ENCODE measurements at regions not wholly inside any gene's neighbourhood (a gene's known extent, or its start where the extent isn't known, plus 50 kb on each side); places are given as distances from the start of the nearest gene placed in this dataset.

GRCh38 chr5:124924729-124925128 lies 178.3 kb upstream of the ZNF608 start:
- no peak for DNase-seq (ENCODE audit: low spot score)

- no peak for DNase-seq (ENCODE audit: low spot score)
These were observed 181.3 kb upstream of the ZNF608 start for GRCh38 chr5:124927735-124928134.

- no peak for DNase-seq (ENCODE audit: low spot score)
These were observed 182.6 kb upstream of the ZNF608 start for GRCh38 chr5:124929000-124929399.

- no peak for DNase-seq (ENCODE audit: low spot score)
These were observed 186.6 kb upstream of the ZNF608 start for GRCh38 chr5:124932791-124933600.

- no peak for DNase-seq (ENCODE audit: low spot score)
These were observed 188.6 kb upstream of the ZNF608 start for GRCh38 chr5:124935065-124935464.

GRCh38 chr5:124936626-124936933 lies 190.1 kb upstream of the ZNF608 start:
- DNase-seq (ENCODE audit: low spot score), result no peak

GRCh38 chr5:124941051-124942049 lies 194.9 kb upstream of the ZNF608 start:
- no peak for DNase-seq (ENCODE audit: low spot score)

GRCh38 chr5:124948062-124948753 lies 201.8 kb upstream of the ZNF608 start:
- DNase-seq (ENCODE audit: low spot score), result no peak

GRCh38 chr5:124948754-124949275 lies 202.4 kb upstream of the ZNF608 start:
- DNase-seq (ENCODE audit: low spot score), result no peak

GRCh38 chr5:124949862-124950261 lies 203.4 kb upstream of the ZNF608 start:
- no peak for DNase-seq (ENCODE audit: low spot score)

GRCh38 chr5:124951105-124951504 lies 204.7 kb upstream of the ZNF608 start:
- no peak for DNase-seq (ENCODE audit: low spot score)

GRCh38 chr5:124951661-124952060 lies 205.2 kb upstream of the ZNF608 start:
- DNase-seq (ENCODE audit: low spot score), result no peak

GRCh38 chr5:124952079-124952478 lies 205.6 kb upstream of the ZNF608 start:
- DNase-seq (ENCODE audit: low spot score), result no peak

GRCh38 chr5:124952566-124952965 lies 206.1 kb upstream of the ZNF608 start:
- DNase-seq (ENCODE audit: low spot score), result no peak

GRCh38 chr5:124954784-124955183 lies 208.3 kb upstream of the ZNF608 start:
- no peak for DNase-seq (ENCODE audit: low spot score)

- no peak for DNase-seq (ENCODE audit: low spot score)
These were observed 210.1 kb upstream of the ZNF608 start for GRCh38 chr5:124956471-124957029.

GRCh38 chr5:124957063-124957462 lies 210.6 kb upstream of the ZNF608 start:
- DNase-seq (ENCODE audit: low spot score), result no peak

GRCh38 chr5:124960266-124960665 lies 213.8 kb upstream of the ZNF608 start:
- no peak for DNase-seq (ENCODE audit: low spot score)

GRCh38 chr5:124961521-124961920 lies 215.1 kb upstream of the ZNF608 start:
- DNase-seq (ENCODE audit: low spot score), result no peak

- no peak for DNase-seq (ENCODE audit: low spot score)
These were observed 215.7 kb upstream of the ZNF608 start for GRCh38 chr5:124962111-124962510.

GRCh38 chr5:124962735-124963134 lies 216.3 kb upstream of the ZNF608 start:
- no peak for DNase-seq (ENCODE audit: low spot score)
